ENCODE measurements at regions not wholly inside any gene's neighbourhood (a gene's known extent, or its start where the extent isn't known, plus 50 kb on each side); places are given as distances from the start of the nearest gene placed in this dataset.

DNA sequence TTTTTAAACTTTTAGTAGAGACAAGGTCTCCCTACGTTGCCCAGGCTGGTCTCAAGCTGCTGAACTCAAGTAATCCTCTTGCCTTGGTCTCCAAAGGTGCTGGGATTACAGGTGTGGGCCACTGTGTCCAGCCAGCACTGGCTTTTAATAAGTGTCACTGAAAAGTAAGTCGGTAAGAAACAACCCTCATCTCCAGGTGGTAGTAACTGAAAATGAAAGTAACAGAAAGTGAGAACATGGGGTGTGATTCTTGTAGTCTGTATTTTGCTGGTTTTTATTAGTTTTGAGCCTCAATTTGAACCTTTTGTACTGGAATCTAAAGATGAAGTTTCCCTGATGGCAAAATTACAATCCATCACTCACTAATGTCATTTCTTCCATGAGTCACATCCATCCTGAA is 238.1 kb upstream of the AGA start:
- no peak overlapping the region for H2BK120ac ChIP-seq (ENCODE audit: low read depth, low read length)
- no peak for DNase-seq (ENCODE audit: low spot score)

GRCh38 chr4:177681902-177682301 is 239.7 kb upstream of the AGA start:
- Histone ChIP-seq H3K4me1 (ENCODE audit: control insufficient read depth in 2 of 2, insufficient read depth in 1 of 2, low read depth in 1 of 2, low read length in 2 of 2) (no peaks in the 10 kb centered on the region), H2BK12ac (ENCODE audit: low read length) (no peak overlapping the region), H2BK5ac (ENCODE audit: low read length) (no peak overlapping the region), H4K8ac (ENCODE audit: low read depth, low read length) (no peak overlapping the region), H2AK5ac (ENCODE audit: low read depth, low read length) (no peak overlapping the region), H3K27ac (replicated peaks; ENCODE audit: low read length) (no peak overlapping the region), H2BK120ac (ENCODE audit: low read depth, low read length) (no peak overlapping the region), H3K14ac (ENCODE audit: low read length) (no peak overlapping the region), H3K9me3 (replicated peaks in 1 of 2; ENCODE audit: control insufficient read depth in 2 of 2, insufficient read depth in 1 of 2, low read depth in 1 of 2, low read length in 2 of 2) (no peaks in the 10 kb centered on the region), H3K18ac (ENCODE audit: low read length) (no peak overlapping the region), H4K91ac (ENCODE audit: low read depth, low read length, poor library complexity) (no peak overlapping the region), H3K4me2 (ENCODE audit: insufficient read depth, low read length, poor library complexity, severe bottlenecking) (no peak overlapping the region), H2AFZ (ENCODE audit: low read length) (no peak overlapping the region), H3K27me3 (ENCODE audit: control insufficient read depth in 3 of 3, insufficient read depth in 3 of 3, low read depth in 1 of 3, low read length in 3 of 3) (no peaks in the 10 kb centered on the region), H3K4ac (ENCODE audit: low read length) (no peak overlapping the region), H2BK15ac (ENCODE audit: low read length) (no peak overlapping the region), H3K36me3 (replicated peaks in 1 of 2; ENCODE audit: control insufficient read depth in 2 of 2, insufficient read depth in 2 of 2, low read length in 2 of 2) (no peaks in the 10 kb centered on the region), H3K9ac (ENCODE audit: low read depth, low read length, poor library complexity) (no peak overlapping the region), H3K4me3 (ENCODE audit: low read length in 2 of 2) (no peak overlapping the region), H3K23ac (ENCODE audit: low read depth, low read length, poor library complexity) (no peak overlapping the region), H3K79me1 (ENCODE audit: low read depth, low read length) (no peaks in the 10 kb centered on the region)
- no peak for DNase-seq (ENCODE audit: low spot score)
- WGBS, 2 donors (ENCODE audit: extremely low coverage in 2 of 2, insufficient read length in 2 of 2, insufficient replicate concordance in 1 of 2): no CpG with 5 or more reads among the region's 1 CpG

More for the DNA sequence above, 238.1 kb upstream of the AGA start:
- Histone ChIP-seq H2AFZ (ENCODE audit: low read length) (no peak overlapping the region), H3K79me1 (ENCODE audit: low read depth, low read length) (no peaks in the 10 kb centered on the region), H2BK5ac (ENCODE audit: low read length) (no peak overlapping the region), H3K4ac (ENCODE audit: low read length) (no peak overlapping the region), H4K8ac (ENCODE audit: low read depth, low read length) (no peak overlapping the region), H2AK5ac (ENCODE audit: low read depth, low read length) (no peak overlapping the region), H3K4me3 (ENCODE audit: low read length in 2 of 2) (no peak overlapping the region), H2BK12ac (ENCODE audit: low read length) (no peak overlapping the region), H3K27ac (replicated peaks; ENCODE audit: low read length) (no peak overlapping the region), H3K36me3 (replicated peaks in 1 of 2; ENCODE audit: control insufficient read depth in 2 of 2, insufficient read depth in 2 of 2, low read length in 2 of 2) (no peaks in the 10 kb centered on the region), H3K9me3 (replicated peaks in 1 of 2; ENCODE audit: control insufficient read depth in 2 of 2, insufficient read depth in 1 of 2, low read depth in 1 of 2, low read length in 2 of 2) (no peaks in the 10 kb centered on the region), H2BK15ac (ENCODE audit: low read length) (no peak overlapping the region), H4K91ac (ENCODE audit: low read depth, low read length, poor library complexity) (no peak overlapping the region), H3K4me2 (ENCODE audit: insufficient read depth, low read length, poor library complexity, severe bottlenecking) (no peak overlapping the region), H3K9ac (ENCODE audit: low read depth, low read length, poor library complexity) (no peak overlapping the region), H3K23ac (ENCODE audit: low read depth, low read length, poor library complexity) (no peak overlapping the region), H3K27me3 (ENCODE audit: control insufficient read depth in 3 of 3, insufficient read depth in 3 of 3, low read depth in 1 of 3, low read length in 3 of 3) (no peaks in the 10 kb centered on the region), H3K14ac (ENCODE audit: low read length) (no peak overlapping the region), H3K18ac (ENCODE audit: low read length) (no peak overlapping the region), H3K4me1 (ENCODE audit: control insufficient read depth in 2 of 2, insufficient read depth in 1 of 2, low read depth in 1 of 2, low read length in 2 of 2) (no peaks in the 10 kb centered on the region)
- WGBS, 2 donors (ENCODE audit: extremely low coverage in 2 of 2, insufficient read length in 2 of 2, insufficient replicate concordance in 1 of 2): no CpG with 5 or more reads among the region's 2 CpGs

DNA sequence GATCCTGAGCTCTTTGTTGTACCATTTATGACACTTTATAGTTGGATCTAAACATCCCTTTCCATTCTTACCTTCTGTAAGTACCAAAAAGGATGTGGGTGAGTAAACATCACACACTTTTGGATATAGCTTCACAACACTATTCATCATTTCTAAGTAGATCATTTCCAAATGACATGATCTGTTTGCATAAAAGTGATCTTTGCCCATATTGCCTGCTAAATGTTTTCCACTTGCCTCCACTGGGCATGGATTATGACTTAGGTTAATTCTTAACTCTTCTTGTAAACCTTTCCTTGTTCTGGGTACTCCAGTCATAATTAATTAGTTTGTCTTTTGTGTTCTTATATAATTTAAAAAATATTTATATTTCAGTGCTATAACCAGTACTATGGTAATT is 244.9 kb upstream of the AGA start:
- Histone ChIP-seq H3K9ac (ENCODE audit: low read depth, low read length, poor library complexity) (no peak overlapping the region), H3K4me1 (ENCODE audit: control insufficient read depth in 2 of 2, insufficient read depth in 1 of 2, low read depth in 1 of 2, low read length in 2 of 2) (no peaks in the 10 kb centered on the region), H3K4me2 (ENCODE audit: insufficient read depth, low read length, poor library complexity, severe bottlenecking) (no peak overlapping the region), H2BK12ac (ENCODE audit: low read length) (no peak overlapping the region), H3K23ac (ENCODE audit: low read depth, low read length, poor library complexity) (no peak overlapping the region), H2AK5ac (ENCODE audit: low read depth, low read length) (no peak overlapping the region), H3K36me3 (replicated peaks in 1 of 2; ENCODE audit: control insufficient read depth in 2 of 2, insufficient read depth in 2 of 2, low read length in 2 of 2) (no peaks in the 10 kb centered on the region), H2BK5ac (ENCODE audit: low read length) (no peak overlapping the region), H3K14ac (ENCODE audit: low read length) (no peak overlapping the region), H2BK15ac (ENCODE audit: low read length) (no peak overlapping the region), H4K91ac (ENCODE audit: low read depth, low read length, poor library complexity) (no peak overlapping the region), H3K4me3 (ENCODE audit: low read length in 2 of 2) (no peak overlapping the region), H3K27me3 (ENCODE audit: control insufficient read depth in 3 of 3, insufficient read depth in 3 of 3, low read depth in 1 of 3, low read length in 3 of 3) (no peaks in the 10 kb centered on the region), H3K9me3 (replicated peaks in 1 of 2; ENCODE audit: control insufficient read depth in 2 of 2, insufficient read depth in 1 of 2, low read depth in 1 of 2, low read length in 2 of 2) (no peaks in the 10 kb centered on the region), H2AFZ (ENCODE audit: low read length) (no peak overlapping the region), H3K27ac (replicated peaks; ENCODE audit: low read length) (no peak overlapping the region), H2BK120ac (ENCODE audit: low read depth, low read length) (no peak overlapping the region), H3K79me1 (ENCODE audit: low read depth, low read length) (no peaks in the 10 kb centered on the region), H3K18ac (ENCODE audit: low read length) (no peak overlapping the region), H3K4ac (ENCODE audit: low read length) (no peak overlapping the region), H4K8ac (ENCODE audit: low read depth, low read length) (no peak overlapping the region)
- DNase-seq (ENCODE audit: low spot score): no peak

DNA sequence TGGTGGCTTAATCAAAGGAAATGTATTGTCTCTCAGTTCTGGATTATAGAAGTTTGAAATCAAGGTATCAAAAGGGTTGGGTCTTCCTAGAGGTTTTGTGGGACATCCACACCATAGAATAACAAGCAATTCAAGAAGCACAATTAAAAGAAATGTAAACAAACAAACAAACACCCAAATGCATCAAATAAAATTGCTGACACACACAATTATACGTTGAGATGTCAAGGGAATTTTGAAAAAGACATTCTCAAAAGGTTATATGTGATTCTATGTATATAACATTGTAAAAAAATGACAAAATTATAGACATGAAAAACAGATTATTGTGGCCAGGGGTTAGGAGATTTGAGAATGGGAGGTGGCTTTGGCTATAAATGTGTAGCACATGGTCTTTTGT is 250.7 kb upstream of the AGA start:
- no peak overlapping the region for H2BK15ac ChIP-seq (ENCODE audit: low read length)
- WGBS, 2 donors (ENCODE audit: extremely low coverage in 2 of 2, insufficient read length in 2 of 2, insufficient replicate concordance in 1 of 2): no CpG with 5 or more reads among the region's 1 CpG
- no peaks in the 10 kb centered on the region for H3K9me3 ChIP-seq (replicated peaks in 1 of 2; ENCODE audit: control insufficient read depth in 2 of 2, insufficient read depth in 1 of 2, low read depth in 1 of 2, low read length in 2 of 2)

More for the DNA sequence above, 250.7 kb upstream of the AGA start:
- no peak overlapping the region for H2BK120ac ChIP-seq (ENCODE audit: low read depth, low read length)
- no peak overlapping the region for H3K4me2 ChIP-seq (ENCODE audit: insufficient read depth, low read length, poor library complexity, severe bottlenecking)
- H3K4ac ChIP-seq (ENCODE audit: low read length): no peak overlapping the region
- no peak overlapping the region for H3K27ac ChIP-seq (replicated peaks; ENCODE audit: low read length)
- H3K18ac ChIP-seq (ENCODE audit: low read length): no peak overlapping the region
- no peak overlapping the region for H3K4me3 ChIP-seq (ENCODE audit: low read length in 2 of 2)
- no peak overlapping the region for H2AFZ ChIP-seq (ENCODE audit: low read length)
- H2BK5ac ChIP-seq (ENCODE audit: low read length): no peak overlapping the region
- H4K91ac ChIP-seq (ENCODE audit: low read depth, low read length, poor library complexity): no peak overlapping the region
- H4K8ac ChIP-seq (ENCODE audit: low read depth, low read length): no peak overlapping the region
- no peak overlapping the region for H3K23ac ChIP-seq (ENCODE audit: low read depth, low read length, poor library complexity)
- no peak overlapping the region for H3K9ac ChIP-seq (ENCODE audit: low read depth, low read length, poor library complexity)
- H2AK5ac ChIP-seq (ENCODE audit: low read depth, low read length): no peak overlapping the region
- H3K4me1 ChIP-seq (ENCODE audit: control insufficient read depth in 2 of 2, insufficient read depth in 1 of 2, low read depth in 1 of 2, low read length in 2 of 2): peaks cover 2% of the 10 kb centered on the region in 2 donors
- no peaks in the 10 kb centered on the region for H3K36me3 ChIP-seq (replicated peaks in 1 of 2; ENCODE audit: control insufficient read depth in 2 of 2, insufficient read depth in 2 of 2, low read length in 2 of 2)
- H3K79me1 ChIP-seq (ENCODE audit: low read depth, low read length): no peaks in the 10 kb centered on the region
- DNase-seq (ENCODE audit: low spot score): no peak
- no peak overlapping the region for H2BK12ac ChIP-seq (ENCODE audit: low read length)
- H3K27me3 ChIP-seq (ENCODE audit: control insufficient read depth in 3 of 3, insufficient read depth in 3 of 3, low read depth in 1 of 3, low read length in 3 of 3): no peaks in the 10 kb centered on the region
- H3K14ac ChIP-seq (ENCODE audit: low read length): no peak overlapping the region

All from neuronal stem cell (in vitro differentiated cells).